SH-SY5Y (cell line): ENCODE measurements at regions not wholly inside any gene's neighbourhood (a gene's known extent, or its start where the extent isn't known, plus 50 kb on each side); places are given as distances from the start of the nearest gene placed in this dataset.

Source experiments
- GATA2 ChIP-seq: IDR thresholded peaks from 2 replicates; pipeline ENCODE4 v1.6.1; 2011; ENCODE audit warnings: mild to moderate bottlenecking, low read depth, low read length
- GATA3 ChIP-seq: IDR thresholded peaks from 2 replicates; pipeline ENCODE4 v1.6.1; 2011; ENCODE audit warnings: low read depth, mild to moderate bottlenecking, low read length, moderate library complexity

DNA sequence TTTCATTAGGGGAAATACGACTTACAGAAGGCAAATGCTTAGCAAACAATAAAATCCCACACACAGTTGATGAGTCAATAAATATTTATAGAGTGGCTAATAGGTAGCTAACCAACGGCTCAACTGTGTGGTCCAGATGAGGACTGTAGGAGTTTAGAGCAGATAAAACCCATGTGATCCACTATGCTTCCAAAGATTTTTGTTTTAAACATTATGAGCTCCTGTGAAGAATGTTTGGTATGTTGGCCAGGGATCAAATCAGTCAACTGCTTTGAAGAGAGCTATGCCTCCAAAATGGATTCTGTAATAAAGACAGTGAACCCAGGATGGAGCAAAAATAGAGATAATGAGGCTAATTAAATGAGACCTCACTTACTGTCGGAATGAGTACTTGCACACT, 72.3 kb upstream of the COL11A1 start:
- no peak for TF ChIP-seq GATA2
- TF ChIP-seq GATA3: no peak
